GM21825 (cell line): ENCODE measurements at regions not wholly inside any gene's neighbourhood (a gene's known extent, or its start where the extent isn't known, plus 50 kb on each side); places are given as distances from the start of the nearest gene placed in this dataset.

Experiments used
- ATAC-seq: cut with Tn5 transposase; IDR thresholded peaks from one replicate; pipeline ENCODE4 v1.9.1; 2021; ENCODE audit warnings: mild to moderate bottlenecking, moderate library complexity; ENCODE audit not compliant: unreplicated experiment

- ATAC-seq: no peak
Observed at GRCh38 chr15:46300716-46301115, 665.9 kb downstream of the SQOR start.

GRCh38 chr15:46301291-46301690 is 666.5 kb downstream of the SQOR start:
- ATAC-seq: no peak

- ATAC-seq: no peak
Observed at GRCh38 chr15:46301826-46302225, 667.0 kb downstream of the SQOR start.

GRCh38 chr15:46304321-46304720 is 669.5 kb downstream of the SQOR start:
- ATAC-seq: no peak

GRCh38 chr15:46307746-46308145 is 672.9 kb downstream of the SQOR start:
- ATAC-seq: no peak

- no peak for ATAC-seq
Observed at GRCh38 chr15:46309914-46310313, 675.1 kb downstream of the SQOR start.

- ATAC-seq: peak; percentile 84
Observed at GRCh38 chr15:46312133-46312740, 677.4 kb downstream of the SQOR start.

- ATAC-seq: no peak
Observed at GRCh38 chr15:46315434-46315833, 680.6 kb downstream of the SQOR start.

GRCh38 chr15:46316024-46316423 is 681.2 kb downstream of the SQOR start:
- ATAC-seq: no peak

GRCh38 chr15:46317029-46317428 is 682.2 kb downstream of the SQOR start:
- ATAC-seq: no peak

GRCh38 chr15:46322753-46323152 is 687.9 kb downstream of the SQOR start:
- ATAC-seq: no peak

GRCh38 chr15:46326173-46326572 is 691.3 kb downstream of the SQOR start:
- no peak for ATAC-seq

- ATAC-seq: no peak
Observed at GRCh38 chr15:46328821-46329220, 694.0 kb downstream of the SQOR start.

- no peak for ATAC-seq
Observed at GRCh38 chr15:46329876-46330275, 695.0 kb downstream of the SQOR start.

- ATAC-seq: no peak
Observed at GRCh38 chr15:46331546-46331945, 696.7 kb downstream of the SQOR start.

- ATAC-seq: no peak
Observed at GRCh38 chr15:46343196-46343935, 708.5 kb downstream of the SQOR start.

GRCh38 chr15:46344115-46344724 is 709.4 kb downstream of the SQOR start:
- ATAC-seq: no peak

- ATAC-seq: no peak
Observed at GRCh38 chr15:46344915-46345314, 710.1 kb downstream of the SQOR start.

- ATAC-seq: no peak
Observed at GRCh38 chr15:46354443-46354842, 719.6 kb downstream of the SQOR start.

GRCh38 chr15:46365572-46365971 is 730.7 kb downstream of the SQOR start:
- no peak for ATAC-seq

- no peak for ATAC-seq
Observed at GRCh38 chr15:46366360-46367007, 731.7 kb downstream of the SQOR start.

GRCh38 chr15:46383978-46384377 is 749.1 kb downstream of the SQOR start:
- no peak for ATAC-seq
